Pancreas (tissue), 10 donors: ENCODE measurements at regions not wholly inside any gene's neighbourhood (a gene's known extent, or its start where the extent isn't known, plus 50 kb on each side); places are given as distances from the start of the nearest gene placed in this dataset.

Source experiments
- ATAC-seq, 4 donors: fragments of 200-7000 bp; cut with Tn5 transposase; one replicate each; pipeline versions ENCODE4 v1.8.0 to v1.9.1; 2020; ENCODE audit warnings: mild to moderate bottlenecking in 4 of 4, moderate library complexity in 4 of 4
- DNase-seq, 6 donors: peaks; one replicate each; pipeline ENCODE4 v3.0.0-alpha.2; 2020
- FAIRE-seq: peaks from 2 replicates; lab custom pipeline; 2012; peaks lifted over from hg19 to GRCh38; lab: Jason Lieb, UNC
- H3K27ac ChIP-seq, 4 donors: fragments of 200-600 bp; sonication (generic); 1 replicate in 3 of 4; 2 replicates in 1 of 4; pipeline versions ENCODE4 v1.5.0 to v1.8.0; 2020
- H3K27me3 ChIP-seq, 4 donors: fragments of 200-600 bp; one replicate each; pipeline ENCODE4 v1.8.0; 2021
- H3K36me3 ChIP-seq, 3 donors: fragments of 200-600 bp; sonication (generic) in 1 of 3; one replicate each; pipeline versions ENCODE4 v1.5.0 to v1.8.0; 2020 to 2021
- H3K4me1 ChIP-seq, 3 donors: fragments of 200-600 bp; one replicate each; pipeline ENCODE4 v1.8.0; 2021
- H3K4me3 ChIP-seq, 4 donors: fragments of 200-600 bp; sonication (generic) in 2 of 4; one replicate each; pipeline versions ENCODE4 v1.5.0 to v1.8.0; 2020 to 2021
- H3K9me3 ChIP-seq, 4 donors: fragments of 200-600 bp; one replicate each; pipeline ENCODE4 v1.8.0; 2021
- CTCF ChIP-seq, 4 donors: fragments of 200-600 bp; sonication (generic) in 3 of 4; IDR thresholded peaks; one replicate each; pipeline versions ENCODE4 v1.5.0 to v1.8.0; 2021; ENCODE audit warnings: antibody characterized with exemption in 4 of 4
- WGBS, 2 donors: extraction: QIAGEN DNeasy Blood & Tissue Kit; methylation state at CpG; one replicate each; pipeline ENCODE4 v1.1.7; 2013; 5-methylcytosine and 5-hydroxymethylcytosine counted together
- intact Hi-C, 3 donors: fragments of 100-400 bp; cut with DNase I; formaldehyde crosslinking; loops; one replicate each; pipeline versions ENCODE4 v1.11.1 to v1.14.2; 2022
- donor health status: healthy with polysubstance abuse.
- donor health status: DM: no; HTN: no; CAD: no; lungs with moderate emphysema.
- donor health status: DM: no; HTN: no; CAD: no.
- donor health status: control.
- donor health status: control.
- donor health status: Bipolar disorder and iron deficiency.
- donor health status: DM: yes; HTN: yes; CAD: no.
- donor health status: DM: no; HTN: no; CAD: no.
- donor health status: DM: no; HTN: no; CAD: no.
- donor health status: DM: yes; HTN: yes; CAD: no.

- Histone ChIP-seq H3K27ac (no peak overlapping the region), H3K4me3 (no peak overlapping the region), H3K4me1 (no peaks in the 10 kb centered on the region), H3K27me3 (peaks cover 0 to 9% (median 7%) of the 10 kb centered on the region in 4 donors), H3K36me3 (no peaks in the 10 kb centered on the region), H3K9me3 (no peaks in the 10 kb centered on the region)
- TF ChIP-seq CTCF (IDR thresholded peaks at IDR 0.05) = no peak
- 16 to 18% methylated on average over 12 of the region's 12 CpGs for WGBS, 2 donors
- ATAC-seq (no peak), FAIRE-seq (no peak), DNase-seq (no peak)
- intact Hi-C loops = no loop called here
Observed at GRCh38 chr12:114735011-114735410, 51.0 kb upstream of the TBX3 start.

DNA sequence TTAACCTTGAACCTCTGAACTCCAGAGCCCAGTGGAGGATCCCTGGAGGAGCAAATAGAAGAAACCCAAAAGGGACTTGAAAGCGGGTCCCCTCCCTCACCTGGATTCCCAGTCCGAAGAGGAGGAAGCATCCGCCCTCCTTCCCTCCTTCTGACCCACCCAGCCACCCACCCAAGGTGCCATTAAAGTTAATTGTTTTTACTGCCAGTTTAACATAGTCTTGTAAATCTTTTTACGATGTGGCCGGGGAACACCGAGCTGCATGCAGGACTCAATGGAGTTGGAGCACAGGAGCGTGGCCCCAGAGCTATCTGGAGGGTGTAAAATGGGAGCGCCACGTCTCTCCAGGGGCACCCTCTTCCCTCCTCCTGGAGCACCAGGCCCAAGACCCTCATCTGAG, 49.9 kb upstream of the TBX3 start:
- FAIRE-seq (no peak), ATAC-seq (no peak), DNase-seq (no peak)
- Histone ChIP-seq H3K4me3 (no peak overlapping the region), H3K4me1 (no peaks in the 10 kb centered on the region), H3K36me3 (no peaks in the 10 kb centered on the region), H3K27ac (no peak overlapping the region), H3K9me3 (no peaks in the 10 kb centered on the region), H3K27me3 (peaks cover 0 to 9% (median 7%) of the 10 kb centered on the region in 4 donors)
- WGBS, 2 donors = 62 to 68% methylated on average over 9 of the region's 9 CpGs
- intact Hi-C loops = no loop called here
- TF ChIP-seq CTCF (IDR thresholded peaks at IDR 0.05) = no peak
